Activated naive CD4-positive, alpha-beta T cell treated with anti-CD3 and anti-CD28 coated beads for 36 hours (primary cell): ENCODE measurements at regions not wholly inside any gene's neighbourhood (a gene's known extent, or its start where the extent isn't known, plus 50 kb on each side); places are given as distances from the start of the nearest gene placed in this dataset.
"Not testable (repeated sequence)": the region's sequence is repeated elsewhere in the genome, so short reads cannot be mapped to it uniquely, and the experiment has no call there.

Source experiments
- CTCF ChIA-PET: fragments of 350-600 bp; sonication (Branson Sonifier 250); formaldehyde crosslinking; loops from one replicate; lab custom pipeline; 2021; ENCODE audit warnings: antibody characterized with exemption; lab: Charles Lee
- DNase-seq: peaks from one replicate; pipeline ENCODE4 v3.0.0-alpha.2; 2020
- H3K27ac Mint-ChIP-seq: one replicate; pipeline ENCODE4 v1.8.0; 2021; ENCODE audit warnings: mild to moderate bottlenecking, mixed read lengths
- H3K27me3 Mint-ChIP-seq: one replicate; pipeline ENCODE4 v1.8.0; 2021; ENCODE audit warnings: low read depth, mixed read lengths
- H3K36me3 Mint-ChIP-seq: one replicate; pipeline ENCODE4 v1.8.0; 2021; ENCODE audit warnings: low read depth, mixed read lengths
- H3K4me1 Mint-ChIP-seq: one replicate; pipeline ENCODE4 v1.8.0; 2021; ENCODE audit warnings: low read depth, mixed read lengths
- H3K4me3 Mint-ChIP-seq: one replicate; pipeline ENCODE4 v1.8.0; 2021; ENCODE audit warnings: mild to moderate bottlenecking, moderate library complexity, mixed read lengths
- H3K9me3 Mint-ChIP-seq: one replicate; pipeline ENCODE4 v1.8.0; 2021; ENCODE audit warnings: mixed read lengths
- intact Hi-C: fragments of 100-400 bp; cut with micrococcal nuclease; formaldehyde crosslinking; loops from one replicate; pipeline ENCODE4 v1.15.1; 2023

- Mint-ChIP-seq H3K9me3 (no peaks in the 10 kb centered on the region), H3K27me3 (no peaks in the 10 kb centered on the region), H3K4me1 (no peaks in the 10 kb centered on the region), H3K4me3 (no peak overlapping the region), H3K36me3 (no peaks in the 10 kb centered on the region), H3K27ac (no peak overlapping the region)
- no peak for DNase-seq
- intact Hi-C loops = no loop called here
- CTCF ChIA-PET = interaction anchor here (0.6 kb wide), 1 partner anchor 144 kb away, joined by 3 read pairs; no protein-coding TSS in a partner anchor
Observed at GRCh38 chr22:23397008-23397612, 183.0 kb downstream of the IGLL1 start.

DNA sequence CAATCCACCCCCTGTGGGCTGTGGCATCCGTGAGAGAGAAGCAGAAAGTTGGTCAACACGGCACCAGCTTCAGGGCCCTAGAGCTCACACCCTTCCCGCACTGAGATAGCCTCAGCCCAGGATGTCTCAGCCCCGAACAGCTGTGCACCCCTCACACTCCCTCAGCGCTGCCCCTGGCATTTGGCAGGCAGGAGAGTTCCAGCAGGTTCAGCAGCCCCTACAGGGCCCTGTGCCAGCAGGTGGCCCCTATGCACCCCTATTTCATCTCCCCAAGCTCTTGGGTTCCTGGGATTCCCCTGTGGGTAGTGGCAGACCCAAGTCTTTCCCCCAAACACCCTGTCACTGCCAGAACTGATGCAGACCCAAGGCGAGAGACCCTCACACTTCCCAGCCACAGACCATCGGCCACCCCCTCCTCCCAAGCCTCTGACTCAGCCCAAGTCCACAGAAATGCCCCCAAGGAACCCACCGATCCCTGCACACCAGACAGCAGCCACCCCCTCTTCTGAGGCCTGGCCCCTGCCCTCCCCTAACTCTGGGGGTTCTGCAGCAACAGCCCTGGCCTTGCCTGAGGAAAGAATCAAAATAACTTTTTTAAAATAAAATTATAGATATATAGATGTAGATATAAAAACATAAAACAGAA, 183.6 kb downstream of the IGLL1 start:
- Mint-ChIP-seq H3K4me1 (no peaks in the 10 kb centered on the region), H3K36me3 (no peaks in the 10 kb centered on the region), H3K27me3 (no peaks in the 10 kb centered on the region), H3K27ac (no peak overlapping the region), H3K4me3 (no peak overlapping the region), H3K9me3 (no peaks in the 10 kb centered on the region)
- intact Hi-C loops = no loop called here
- CTCF ChIA-PET = interaction anchor here (0.6 kb wide), 1 partner anchor 145 kb away, joined by 3 read pairs; no protein-coding TSS in a partner anchor
- no peak for DNase-seq

DNA sequence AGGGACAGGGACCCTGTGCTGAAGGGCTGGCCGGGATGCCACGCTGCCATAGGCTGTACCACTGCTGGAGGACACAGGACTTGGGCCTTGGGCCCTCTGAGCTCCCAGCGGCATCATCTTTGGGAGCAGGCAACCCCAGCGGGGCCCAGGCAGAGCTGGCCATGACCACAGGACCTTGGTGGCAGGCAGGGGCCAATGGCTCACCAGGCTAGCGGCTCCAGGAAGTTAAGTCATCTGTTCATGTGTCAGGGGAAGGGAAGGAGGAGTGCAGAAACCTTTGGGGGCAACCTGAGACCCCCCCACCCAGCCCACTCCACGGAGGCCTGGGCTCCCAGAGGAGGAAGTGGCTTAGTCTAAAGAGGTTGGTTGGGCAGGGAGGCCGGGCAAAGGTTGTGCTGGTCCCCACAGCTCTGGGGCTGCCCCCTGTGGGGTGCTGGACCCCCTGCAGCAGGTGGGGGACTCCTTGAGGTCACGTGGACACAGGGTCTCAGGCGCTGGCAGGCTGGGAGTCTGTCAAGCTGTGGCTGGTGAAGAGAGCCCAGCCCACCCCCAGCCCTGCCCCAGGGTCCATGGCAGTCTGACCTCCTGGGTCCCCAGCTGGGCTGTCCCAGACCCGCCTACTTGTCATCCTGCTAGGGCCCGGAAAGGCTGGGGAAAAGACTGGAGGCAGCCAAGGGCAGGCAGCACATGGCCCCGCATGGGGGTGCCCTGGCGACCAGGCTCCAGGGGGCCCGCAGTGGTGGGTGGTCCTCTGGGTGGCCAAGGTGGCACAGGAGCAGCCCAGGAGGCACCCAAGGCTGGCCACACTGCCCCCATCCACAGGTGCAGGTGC, 184.3 kb downstream of the IGLL1 start:
- no peak overlapping the region for H3K4me3 Mint-ChIP-seq
- DNase-seq = no peak
- intact Hi-C loops = no loop called here
- H3K27me3 Mint-ChIP-seq = no peaks in the 10 kb centered on the region
- no peaks in the 10 kb centered on the region for H3K9me3 Mint-ChIP-seq
- H3K27ac Mint-ChIP-seq = no peak overlapping the region
- H3K4me1 Mint-ChIP-seq = no peaks in the 10 kb centered on the region
- CTCF ChIA-PET = interaction anchor here (1.6 kb wide), 1 partner anchor 10 kb away, joined by 5 read pairs; no protein-coding TSS in a partner anchor
- H3K36me3 Mint-ChIP-seq = no peaks in the 10 kb centered on the region

GRCh38 chr22:23394525-23395326, 185.4 kb downstream of the IGLL1 start:
- H3K4me1 Mint-ChIP-seq = no peaks in the 10 kb centered on the region
- H3K9me3 Mint-ChIP-seq = no peaks in the 10 kb centered on the region
- no peak for DNase-seq
- CTCF ChIA-PET = interaction anchor here (1.6 kb wide), 1 partner anchor 9 kb away, joined by 5 read pairs; no protein-coding TSS in a partner anchor
- no peak overlapping the region for H3K4me3 Mint-ChIP-seq
- H3K36me3 Mint-ChIP-seq = no peaks in the 10 kb centered on the region
- intact Hi-C loops = no loop called here
- H3K27ac Mint-ChIP-seq = no peak overlapping the region
- no peaks in the 10 kb centered on the region for H3K27me3 Mint-ChIP-seq

DNA sequence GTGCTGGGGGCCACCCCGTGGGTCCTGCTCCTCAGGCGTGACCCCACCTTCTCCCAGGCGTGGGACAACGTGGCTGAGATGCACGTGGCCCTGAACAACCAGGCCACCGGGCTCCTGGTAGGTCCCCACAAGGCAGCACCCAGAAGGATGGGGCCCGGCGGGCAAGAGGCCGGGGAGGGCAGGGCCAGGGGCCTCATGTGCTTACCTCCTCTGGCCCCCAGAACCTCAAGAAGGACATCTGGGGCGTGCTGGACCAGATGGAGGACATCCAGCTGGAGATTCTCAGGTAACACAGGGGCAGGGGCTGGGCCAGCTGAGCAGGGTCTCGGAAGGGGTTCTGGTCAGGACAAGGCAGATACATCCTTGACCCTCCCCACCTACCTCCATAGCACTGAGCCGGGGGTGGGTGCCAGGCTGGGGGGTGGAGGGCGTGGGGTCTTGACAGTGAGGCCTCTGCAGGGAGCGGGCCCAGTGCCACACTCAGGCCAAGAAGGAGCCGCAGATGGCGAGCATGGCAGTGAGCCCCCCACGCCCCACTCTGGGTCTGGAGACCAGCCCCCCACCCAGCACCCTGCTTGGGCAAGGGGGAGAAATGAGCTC, 186.3 kb downstream of the IGLL1 start:
- no peak overlapping the region for H3K27ac Mint-ChIP-seq
- H3K4me1 Mint-ChIP-seq = no peaks in the 10 kb centered on the region
- H3K36me3 Mint-ChIP-seq = no peaks in the 10 kb centered on the region
- intact Hi-C loops = no loop called here
- CTCF ChIA-PET = interaction anchor here (1.6 kb wide), 1 partner anchor 8 kb away, joined by 5 read pairs; no protein-coding TSS in a partner anchor
- no peaks in the 10 kb centered on the region for H3K9me3 Mint-ChIP-seq
- DNase-seq = no peak
- H3K27me3 Mint-ChIP-seq = no peaks in the 10 kb centered on the region
- no peak overlapping the region for H3K4me3 Mint-ChIP-seq

- H3K4me3 Mint-ChIP-seq, DNase-seq, intact Hi-C loops, H3K36me3 Mint-ChIP-seq, H3K27ac Mint-ChIP-seq, H3K27me3 Mint-ChIP-seq, H3K4me1 Mint-ChIP-seq, H3K9me3 Mint-ChIP-seq, CTCF ChIA-PET: not testable (repeated sequence)
Observed at GRCh38 chr22:23393199-23393598, 186.9 kb downstream of the IGLL1 start.

GRCh38 chr22:23392420-23393121, 187.5 kb downstream of the IGLL1 start:
- intact Hi-C loops = no loop called here
- no peaks in the 10 kb centered on the region for H3K9me3 Mint-ChIP-seq
- no peaks in the 10 kb centered on the region for H3K36me3 Mint-ChIP-seq
- H3K27ac Mint-ChIP-seq = no peak overlapping the region
- H3K4me1 Mint-ChIP-seq = no peaks in the 10 kb centered on the region
- no peak for DNase-seq
- no peaks in the 10 kb centered on the region for H3K27me3 Mint-ChIP-seq
- no peak overlapping the region for H3K4me3 Mint-ChIP-seq
- CTCF ChIA-PET = no interaction called here

- H3K4me1 Mint-ChIP-seq = no peaks in the 10 kb centered on the region
- CTCF ChIA-PET = no interaction called here
- intact Hi-C loops = no loop called here
- H3K4me3 Mint-ChIP-seq = no peak overlapping the region
- H3K27me3 Mint-ChIP-seq = no peaks in the 10 kb centered on the region
- H3K9me3 Mint-ChIP-seq = no peaks in the 10 kb centered on the region
- DNase-seq = no peak
- no peak overlapping the region for H3K27ac Mint-ChIP-seq
- no peaks in the 10 kb centered on the region for H3K36me3 Mint-ChIP-seq
Observed at GRCh38 chr22:23391022-23391421, 189.1 kb downstream of the IGLL1 start.

- no peak for DNase-seq
- no peaks in the 10 kb centered on the region for H3K36me3 Mint-ChIP-seq
- CTCF ChIA-PET = no interaction called here
- no peaks in the 10 kb centered on the region for H3K4me1 Mint-ChIP-seq
- no peaks in the 10 kb centered on the region for H3K27me3 Mint-ChIP-seq
- intact Hi-C loops = no loop called here
- H3K27ac Mint-ChIP-seq = no peak overlapping the region
- H3K4me3 Mint-ChIP-seq = no peak overlapping the region
- H3K9me3 Mint-ChIP-seq = no peaks in the 10 kb centered on the region
Observed at GRCh38 chr22:23389271-23390071, 190.6 kb downstream of the IGLL1 start.

- Mint-ChIP-seq H3K4me3 (no peak overlapping the region), H3K9me3 (no peaks in the 10 kb centered on the region), H3K27me3 (no peaks in the 10 kb centered on the region), H3K27ac (no peak overlapping the region), H3K4me1 (no peaks in the 10 kb centered on the region), H3K36me3 (no peaks in the 10 kb centered on the region)
- DNase-seq = no peak
- intact Hi-C loops = no loop called here
- CTCF ChIA-PET = no interaction called here
Observed at GRCh38 chr22:23388517-23388890, 191.6 kb downstream of the IGLL1 start.
